NCI-H524 treated with DMSO at 0.1 percent for 48 hours (cell line): ENCODE measurements at regions not wholly inside any gene's neighbourhood (a gene's known extent, or its start where the extent isn't known, plus 50 kb on each side); places are given as distances from the start of the nearest gene placed in this dataset.

Source experiments
- DNase-seq: peaks from one replicate; lab custom pipeline; 2025; lab: John Stamatoyannopoulos, UW

GRCh38 chr15:36469311-36469966, 110.0 kb upstream of the CDIN1 start:
- DNase-seq = peak; percentile 47

DNA sequence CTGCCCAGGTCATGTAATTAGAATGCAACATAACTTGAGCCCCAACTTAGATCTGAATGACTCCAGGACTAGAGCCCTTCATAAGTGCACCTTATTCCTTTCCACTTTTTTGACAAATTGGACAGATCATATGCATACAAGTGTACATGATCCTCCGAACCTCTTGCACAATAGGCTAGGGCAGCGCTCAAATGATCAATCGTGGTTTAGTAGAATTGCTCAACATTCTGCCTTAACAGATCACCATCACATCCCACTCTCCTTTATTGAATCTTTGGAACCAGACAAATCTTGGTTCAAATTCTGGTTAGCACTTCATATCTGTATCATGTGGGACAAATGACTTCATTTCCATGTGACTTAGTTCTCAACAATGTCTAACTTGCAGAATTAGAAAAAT, 106.8 kb upstream of the CDIN1 start:
- no peak for DNase-seq

GRCh38 chr15:36478561-36478960, 100.9 kb upstream of the CDIN1 start:
- no peak for DNase-seq

GRCh38 chr15:36479200-36479896, 100.1 kb upstream of the CDIN1 start:
- no peak for DNase-seq

- DNase-seq = no peak
These were observed 98.3 kb upstream of the CDIN1 start for GRCh38 chr15:36481156-36481555.

DNA sequence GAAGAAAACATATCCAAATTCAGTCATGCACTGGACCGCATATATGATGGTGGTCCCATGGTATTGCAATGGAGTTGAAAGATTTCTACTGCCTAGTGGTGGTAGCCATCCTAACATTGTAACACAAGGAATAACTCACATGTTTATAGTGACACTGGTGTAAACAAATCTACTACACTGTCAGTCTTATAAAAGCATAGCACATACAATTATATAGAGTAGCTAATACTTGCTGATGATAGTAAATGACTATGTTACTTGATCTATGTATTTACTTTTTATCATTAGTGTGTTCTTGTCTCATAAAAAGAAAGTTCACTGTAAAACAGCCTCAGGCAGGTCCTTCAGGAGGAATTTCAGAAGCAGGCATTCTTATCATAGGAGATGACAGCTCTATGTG, 96.0 kb upstream of the CDIN1 start:
- no peak for DNase-seq

- no peak for DNase-seq
These were observed 95.2 kb upstream of the CDIN1 start for GRCh38 chr15:36484038-36484778.

DNA sequence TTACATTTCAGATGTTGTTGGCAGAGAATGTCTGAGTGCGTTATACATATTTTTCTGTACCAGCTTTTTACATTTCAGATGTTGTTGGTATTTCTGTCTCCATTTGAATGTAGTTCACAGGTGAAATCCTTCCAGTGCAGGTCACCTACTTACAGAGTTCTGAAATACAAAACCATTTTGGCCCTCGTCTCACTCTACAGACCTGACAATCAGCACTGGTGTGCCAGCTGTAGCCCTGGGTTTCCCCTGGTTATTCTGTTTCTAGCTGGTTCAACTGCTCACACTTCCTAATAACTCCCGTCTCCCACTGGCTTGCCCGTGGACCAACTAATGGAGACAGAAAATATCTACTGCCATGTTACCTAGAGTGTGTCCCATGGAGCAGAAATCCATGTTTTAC, 87.5 kb upstream of the CDIN1 start:
- DNase-seq = no peak

- DNase-seq = no peak
These were observed 83.9 kb upstream of the CDIN1 start for GRCh38 chr15:36495456-36495991.

DNA sequence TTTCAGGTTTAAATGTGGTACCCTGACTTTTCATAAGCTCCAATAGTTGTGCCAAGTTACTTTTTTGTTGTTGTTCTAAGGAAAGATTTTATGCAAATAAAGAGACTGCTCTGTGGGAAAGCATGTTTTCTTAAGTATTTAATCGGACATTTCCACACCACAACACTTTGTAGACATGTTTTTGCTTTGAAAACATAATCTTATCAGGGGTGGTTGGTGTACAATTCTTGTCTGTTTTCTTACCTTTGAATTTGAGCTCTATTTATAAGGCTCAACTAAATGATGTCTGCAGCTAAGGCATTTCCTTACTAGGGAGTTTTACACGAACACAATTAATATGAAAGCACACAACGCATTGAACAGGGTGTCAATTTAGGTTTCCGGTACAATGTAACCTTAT, 81.5 kb upstream of the CDIN1 start:
- no peak for DNase-seq

DNA sequence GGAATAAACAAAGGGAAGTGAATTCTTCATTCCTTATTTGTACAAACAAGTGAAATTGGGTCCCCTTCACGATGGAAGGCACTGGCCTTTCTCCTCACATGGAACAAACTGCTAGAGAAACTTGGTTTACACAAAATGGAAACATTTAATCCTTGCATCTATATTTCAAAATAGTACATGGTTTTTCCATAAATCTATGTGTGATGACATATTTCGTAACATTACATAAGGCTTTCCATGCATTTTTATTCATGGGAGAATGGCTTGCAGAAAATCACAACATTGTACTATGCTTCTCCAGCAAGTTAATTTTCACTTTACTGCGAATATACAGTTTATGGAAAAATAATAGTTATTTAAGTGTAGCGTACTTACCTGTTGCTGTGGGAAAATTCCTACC, 81.0 kb upstream of the CDIN1 start:
- DNase-seq = no peak

- no peak for DNase-seq
These were observed 80.5 kb upstream of the CDIN1 start for GRCh38 chr15:36498916-36499315.

DNA sequence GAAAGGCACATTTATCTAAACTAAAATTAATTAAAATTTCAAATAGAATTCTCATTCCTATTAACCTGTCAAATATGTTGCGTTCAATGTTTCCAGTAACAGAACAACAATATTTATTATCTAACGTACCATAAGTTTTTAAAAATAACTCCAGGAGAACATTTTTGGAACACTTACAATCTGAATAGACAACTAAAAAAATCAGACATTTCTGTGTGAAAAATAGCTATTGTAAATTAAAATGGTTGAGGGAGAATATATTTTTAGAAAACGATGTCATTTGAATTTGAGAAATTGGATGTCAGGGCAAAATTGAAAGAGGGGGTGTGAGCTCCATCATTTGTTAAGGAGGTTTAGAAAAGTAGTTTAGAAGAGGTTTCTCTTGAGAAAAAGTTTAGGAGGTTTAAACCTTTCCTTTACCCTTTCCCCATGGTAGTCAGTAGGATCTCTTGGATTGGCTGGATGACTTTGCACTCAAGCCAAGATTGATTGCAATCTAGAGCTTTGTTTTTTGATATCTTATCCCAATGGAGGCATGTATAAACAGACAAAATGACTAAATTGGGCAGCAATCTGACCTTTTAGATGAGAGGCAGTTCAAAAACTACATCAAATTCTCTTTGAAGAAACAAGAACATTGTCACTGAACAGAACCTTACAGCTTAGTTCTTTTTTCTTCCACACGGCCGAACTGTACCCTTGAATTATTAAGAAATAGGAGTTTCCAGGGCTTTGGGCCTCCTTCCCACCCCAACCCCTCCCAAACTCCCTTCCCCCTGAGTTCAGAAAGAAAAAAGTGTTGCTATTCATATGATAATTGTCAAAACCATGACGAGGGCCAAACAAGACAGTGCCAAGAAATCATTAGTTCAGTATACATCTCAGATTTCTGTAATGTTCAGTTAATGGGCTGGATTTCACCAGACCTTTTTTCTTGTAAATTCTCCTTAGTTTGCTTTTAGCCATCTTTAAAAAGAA, 79.7 kb upstream of the CDIN1 start:
- DNase-seq = no peak

GRCh38 chr15:36501063-36501678, 78.3 kb upstream of the CDIN1 start:
- DNase-seq = peak; percentile 27

GRCh38 chr15:36502509-36502908, 76.9 kb upstream of the CDIN1 start:
- no peak for DNase-seq

DNA sequence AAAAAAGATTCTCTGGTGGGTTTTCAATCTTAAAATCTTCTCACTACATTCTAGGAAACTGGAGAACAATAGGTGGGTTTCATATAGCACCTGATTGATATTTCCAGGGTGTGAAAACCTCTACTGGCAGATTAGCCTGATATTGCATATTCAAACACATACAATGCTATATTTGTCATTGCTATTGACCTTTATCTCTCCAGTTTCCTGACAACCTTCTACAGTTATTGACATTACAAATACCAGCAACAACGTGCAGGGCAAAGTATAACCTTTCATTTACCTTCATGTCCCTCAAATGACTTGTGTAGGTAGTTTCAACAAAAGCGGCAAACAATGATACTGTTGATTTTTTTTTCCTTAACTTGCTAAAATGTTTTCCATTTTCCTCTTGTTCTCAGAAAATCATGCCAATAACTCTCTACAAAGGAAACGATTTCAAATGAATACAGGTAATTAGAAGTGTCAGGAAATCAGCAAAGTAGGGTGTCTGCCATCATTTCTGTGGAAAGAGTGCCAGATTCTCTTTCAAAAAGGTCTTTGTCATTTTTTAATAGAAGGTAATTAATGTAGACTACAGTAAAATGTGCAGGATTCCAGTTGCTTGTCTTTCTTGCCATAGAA, 72.6 kb upstream of the CDIN1 start:
- DNase-seq = no peak

- no peak for DNase-seq
These were observed 72.0 kb upstream of the CDIN1 start for GRCh38 chr15:36507458-36507857.

DNA sequence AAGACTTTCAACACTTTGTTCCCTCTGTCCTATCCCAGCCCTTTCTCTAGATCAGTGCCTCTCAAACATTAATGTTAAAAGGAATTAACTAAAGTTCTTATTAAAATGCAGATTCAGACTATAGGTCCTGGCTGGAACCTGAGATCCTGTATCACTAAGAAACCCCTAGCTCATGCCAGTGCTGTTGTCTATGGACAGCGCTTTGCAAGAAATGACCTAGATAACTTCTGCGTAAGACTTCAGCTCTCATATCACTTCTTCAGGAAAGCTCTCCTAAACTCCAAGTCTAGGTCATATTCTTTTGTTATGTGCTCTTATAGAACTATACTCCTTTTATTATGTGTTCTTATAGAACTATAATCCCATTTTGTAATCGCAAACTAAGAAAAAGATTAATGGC, 67.8 kb upstream of the CDIN1 start:
- DNase-seq = no peak

- DNase-seq = no peak
These were observed 61.7 kb upstream of the CDIN1 start for GRCh38 chr15:36517758-36518157.

- DNase-seq = no peak
These were observed 60.4 kb upstream of the CDIN1 start for GRCh38 chr15:36519067-36519466.

GRCh38 chr15:36525430-36525829, 54.0 kb upstream of the CDIN1 start:
- DNase-seq = no peak
